Central memory CD8-positive, alpha-beta T cell (primary cell): ENCODE measurements at regions not wholly inside any gene's neighbourhood (a gene's known extent, or its start where the extent isn't known, plus 50 kb on each side); places are given as distances from the start of the nearest gene placed in this dataset.

Experiments
- ATAC-seq: fragments of 150-1000 bp; cut with Tn5 transposase; replicated peaks from 2 replicates; pipeline ENCODE4 v1.10.0; 2022; ENCODE audit warnings: mild to moderate bottlenecking, moderate FRiP score, moderate number of reproducible peaks; ENCODE audit not compliant: poor library complexity, severe bottlenecking; ENCODE audit errors: extremely low read depth
- DNase-seq, 2 donors: peaks; one replicate each; pipeline ENCODE4 v3.0.0; 2021; ENCODE audit warnings: low spot score in 2 of 2
- H3K27ac Mint-ChIP-seq: one replicate; pipeline ENCODE4 v1.8.0; 2022; ENCODE audit warnings: low read depth, mild to moderate bottlenecking, moderate library complexity, mixed read lengths
- H3K27me3 Mint-ChIP-seq: one replicate; pipeline ENCODE4 v1.8.0; 2022; ENCODE audit warnings: mixed read lengths
- H3K36me3 Mint-ChIP-seq: one replicate; pipeline ENCODE4 v1.8.0; 2022; ENCODE audit warnings: mild to moderate bottlenecking, moderate library complexity, mixed read lengths; ENCODE audit not compliant: insufficient read depth
- H3K4me1 Mint-ChIP-seq: one replicate; pipeline ENCODE4 v1.8.0; 2022; ENCODE audit warnings: mixed read lengths
- H3K4me3 Mint-ChIP-seq: one replicate; pipeline ENCODE4 v1.8.0; 2022; ENCODE audit warnings: mild to moderate bottlenecking, moderate library complexity, mixed read lengths
- H3K9me3 Mint-ChIP-seq: one replicate; pipeline ENCODE4 v1.8.0; 2022; ENCODE audit warnings: mixed read lengths

DNA sequence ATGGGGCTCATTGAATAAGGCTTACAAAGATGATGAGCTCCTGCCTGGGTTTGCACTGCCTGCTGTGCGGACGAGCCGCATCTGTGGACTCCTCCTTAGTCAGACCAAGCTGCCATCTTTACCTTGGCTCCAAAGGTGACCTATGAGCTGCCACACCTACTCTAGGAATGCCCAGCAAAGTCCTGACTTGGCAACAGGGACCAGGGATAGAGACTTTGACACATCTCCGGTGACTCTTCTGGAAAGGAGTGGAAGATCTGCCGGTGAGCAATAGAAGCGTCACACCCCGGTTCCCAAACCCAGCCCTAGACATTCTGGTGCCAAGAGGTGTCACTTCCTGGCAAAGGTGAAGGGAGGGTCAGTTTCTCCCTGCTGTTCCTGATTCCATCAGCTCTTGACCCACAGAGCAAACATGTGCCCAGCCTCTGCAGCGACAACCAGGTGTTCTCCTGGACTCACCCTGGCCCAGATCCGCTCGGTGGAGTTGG, 50.2 kb upstream of the GTF3A start:
- Mint-ChIP-seq H3K9me3 (no peaks in the 10 kb centered on the region), H3K4me3 (no peak overlapping the region), H3K27ac (no peak overlapping the region), H3K4me1 (peaks cover 11% of the 10 kb centered on the region), H3K36me3 (peaks cover 2% of the 10 kb centered on the region), H3K27me3 (peaks cover 27% of the 10 kb centered on the region)
- DNase-seq (no peak), ATAC-seq (no peak)
